ENCODE measurements at regions not wholly inside any gene's neighbourhood (a gene's known extent, or its start where the extent isn't known, plus 50 kb on each side); places are given as distances from the start of the nearest gene placed in this dataset.

GRCh38 chr13:107078229-107078765 lies 510.4 kb upstream of the ARGLU1 start:
- TF ChIP-seq CTCF (IDR thresholded peaks at IDR 0.05; ENCODE audit: poor library complexity) (no peak), EZH2 (IDR thresholded peaks at IDR 0.05; ENCODE audit: borderline replicate concordance) (no peak)
- Histone ChIP-seq H3K79me2 (no peaks in the 10 kb centered on the region), H3K4me1 (ENCODE audit: insufficient read depth) (no peaks in the 10 kb centered on the region), H3K9me3 (ENCODE audit: low read depth) (no peaks in the 10 kb centered on the region), H3K4me3 (no peak overlapping the region), H4K20me1 (ENCODE audit: insufficient read depth, poor library complexity, severe bottlenecking) (no peaks in the 10 kb centered on the region), H3K27me3 (no peaks in the 10 kb centered on the region), H3K4me2 (no peak overlapping the region), H3K9me2 (replicated peaks; ENCODE audit: insufficient read depth) (no peaks in the 10 kb centered on the region), H2AFZ (no peak overlapping the region), H3K36me3 (replicated peaks; ENCODE audit: insufficient read depth, low read depth) (no peaks in the 10 kb centered on the region), H3K27ac (no peak overlapping the region)
- no peak for DNase-seq (ENCODE audit: low spot score)
- 80% methylated on average over 6 of the region's 6 CpGs for WGBS (ENCODE audit: low lambda C conversion rate, missing lambda C conversion rate)

GRCh38 chr13:107076801-107077200 lies 508.9 kb upstream of the ARGLU1 start:
- no peak overlapping the region for H3K27ac ChIP-seq
- H4K20me1 ChIP-seq (ENCODE audit: insufficient read depth, poor library complexity, severe bottlenecking) = no peaks in the 10 kb centered on the region
- no peak overlapping the region for H3K4me3 ChIP-seq
- WGBS (ENCODE audit: low lambda C conversion rate, missing lambda C conversion rate) = 83% methylated on average over 3 of the region's 3 CpGs
- no peaks in the 10 kb centered on the region for H3K36me3 ChIP-seq (replicated peaks; ENCODE audit: insufficient read depth, low read depth)
- DNase-seq (ENCODE audit: low spot score) = no peak
- H3K79me2 ChIP-seq = no peaks in the 10 kb centered on the region
- TF ChIP-seq EZH2phosphoT487 (IDR thresholded peaks at IDR 0.05; ENCODE audit: low read depth, severe bottlenecking, unreplicated experiment) (no peak), CTCF (IDR thresholded peaks at IDR 0.05; ENCODE audit: poor library complexity) (no peak), EZH2 (IDR thresholded peaks at IDR 0.05; ENCODE audit: borderline replicate concordance) (no peak)
- H3K4me1 ChIP-seq (ENCODE audit: insufficient read depth) = no peaks in the 10 kb centered on the region
- no peaks in the 10 kb centered on the region for H3K9me2 ChIP-seq (replicated peaks; ENCODE audit: insufficient read depth)
- no peak overlapping the region for H3K4me2 ChIP-seq
- H2AFZ ChIP-seq = no peak overlapping the region
- H3K9me3 ChIP-seq (ENCODE audit: low read depth) = no peaks in the 10 kb centered on the region
- H3K27me3 ChIP-seq = no peaks in the 10 kb centered on the region

GRCh38 chr13:107075576-107075975 lies 507.6 kb upstream of the ARGLU1 start:
- WGBS (ENCODE audit: low lambda C conversion rate, missing lambda C conversion rate) = 92% methylated on average over 6 of the region's 6 CpGs
- Histone ChIP-seq H3K36me3 (replicated peaks; ENCODE audit: insufficient read depth, low read depth) (no peaks in the 10 kb centered on the region), H3K79me2 (no peaks in the 10 kb centered on the region), H3K9me2 (replicated peaks; ENCODE audit: insufficient read depth) (no peaks in the 10 kb centered on the region), H2AFZ (no peak overlapping the region), H3K4me2 (no peak overlapping the region), H3K27me3 (no peaks in the 10 kb centered on the region), H3K4me1 (ENCODE audit: insufficient read depth) (no peaks in the 10 kb centered on the region), H3K4me3 (no peak overlapping the region), H4K20me1 (ENCODE audit: insufficient read depth, poor library complexity, severe bottlenecking) (no peaks in the 10 kb centered on the region), H3K9me3 (ENCODE audit: low read depth) (no peaks in the 10 kb centered on the region), H3K27ac (no peak overlapping the region)
- DNase-seq (ENCODE audit: low spot score) = no peak
- TF ChIP-seq EZH2 (IDR thresholded peaks at IDR 0.05; ENCODE audit: borderline replicate concordance) = no peak
- TF ChIP-seq CTCF (IDR thresholded peaks at IDR 0.05; ENCODE audit: poor library complexity) = no peak
- no peak for TF ChIP-seq EZH2phosphoT487 (IDR thresholded peaks at IDR 0.05; ENCODE audit: low read depth, severe bottlenecking, unreplicated experiment)

- Histone ChIP-seq H3K9me2 (replicated peaks; ENCODE audit: insufficient read depth) (no peaks in the 10 kb centered on the region), H3K9me3 (ENCODE audit: low read depth) (no peaks in the 10 kb centered on the region), H2AFZ (no peak overlapping the region), H3K27me3 (no peaks in the 10 kb centered on the region), H4K20me1 (ENCODE audit: insufficient read depth, poor library complexity, severe bottlenecking) (no peaks in the 10 kb centered on the region), H3K27ac (no peak overlapping the region), H3K36me3 (replicated peaks; ENCODE audit: insufficient read depth, low read depth) (no peaks in the 10 kb centered on the region), H3K79me2 (no peaks in the 10 kb centered on the region), H3K4me1 (ENCODE audit: insufficient read depth) (no peaks in the 10 kb centered on the region), H3K4me2 (no peak overlapping the region), H3K4me3 (no peak overlapping the region)
- no peak for DNase-seq (ENCODE audit: low spot score)
- TF ChIP-seq EZH2phosphoT487 (IDR thresholded peaks at IDR 0.05; ENCODE audit: low read depth, severe bottlenecking, unreplicated experiment) (no peak), CTCF (IDR thresholded peaks at IDR 0.05; ENCODE audit: poor library complexity) (no peak), EZH2 (IDR thresholded peaks at IDR 0.05; ENCODE audit: borderline replicate concordance) (no peak)
- 70% methylated on average over 5 of the region's 5 CpGs for WGBS (ENCODE audit: low lambda C conversion rate, missing lambda C conversion rate)
These were observed 502.9 kb upstream of the ARGLU1 start for GRCh38 chr13:107070792-107071191.

All from hepatocyte (in vitro differentiated cells).